Mesothelial cell of epicardium (in vitro differentiated cells): ENCODE measurements at regions not wholly inside any gene's neighbourhood (a gene's known extent, or its start where the extent isn't known, plus 50 kb on each side); places are given as distances from the start of the nearest gene placed in this dataset.
A peak's percentile ranks its signal among the peaks of the same experiment; 100 is the strongest.

Source experiments
- DNase-seq, 2 experiments: peaks; one replicate each; pipeline ENCODE4 v3.0.0; 2021; ENCODE audit warnings: low spot score in 2 of 2; ENCODE audit not compliant: unreplicated experiment in 2 of 2
- H3K27ac Mint-ChIP-seq: 2 replicates; pipeline ENCODE4 v1.8.0; 2021; ENCODE audit warnings: mixed read lengths
- H3K27me3 Mint-ChIP-seq: 2 replicates; pipeline ENCODE4 v1.8.0; 2021; ENCODE audit warnings: low read depth, mixed read lengths
- H3K36me3 Mint-ChIP-seq: 2 replicates; pipeline ENCODE4 v1.8.0; 2021; ENCODE audit warnings: mixed read lengths
- H3K4me1 Mint-ChIP-seq: 2 replicates; pipeline ENCODE4 v1.8.0; 2021; ENCODE audit warnings: mixed read lengths
- H3K4me3 Mint-ChIP-seq: 2 replicates; pipeline ENCODE4 v1.8.0; 2021; ENCODE audit warnings: mild to moderate bottlenecking, moderate library complexity, mixed read lengths
- H3K9me3 Mint-ChIP-seq: 2 replicates; pipeline ENCODE4 v1.8.0; 2021; ENCODE audit warnings: mixed read lengths
- TF ChIP-seq, protein P1 (sequence below): fragments of 200-600 bp; sonication (generic); IDR thresholded peaks from one replicate; pipeline ENCODE4 v1.5.0; 2021; ENCODE audit warnings: antibody characterized with exemption; ENCODE audit not compliant: unreplicated experiment

DNA sequence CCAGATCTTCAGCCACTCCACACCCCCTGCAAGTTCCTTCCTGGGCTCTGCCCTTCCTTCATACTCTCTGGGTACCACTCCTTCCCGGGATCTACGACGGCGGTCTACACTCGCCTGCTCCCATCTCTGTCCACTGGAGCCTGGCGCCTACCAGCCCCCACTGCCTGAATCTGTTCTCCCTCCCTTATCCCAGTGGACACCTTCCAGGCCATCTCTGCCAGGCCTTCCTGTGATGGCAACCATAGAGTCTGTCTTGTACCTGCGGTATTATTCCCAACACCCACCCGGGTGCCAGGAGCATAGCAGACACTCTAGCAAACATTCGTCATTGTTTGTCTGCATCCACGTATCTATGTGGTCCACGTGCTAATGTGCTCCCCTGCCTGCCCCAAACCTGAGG is 140.9 kb downstream of the ZFP36L2 start:
- peak overlapping the region; percentile 99 for H3K27ac Mint-ChIP-seq
- no peaks in the 10 kb centered on the region for H3K27me3 Mint-ChIP-seq
- peaks cover 10% of the 10 kb centered on the region for H3K9me3 Mint-ChIP-seq
- H3K36me3 Mint-ChIP-seq: peaks cover 7% of the 10 kb centered on the region
- DNase-seq: no peak
- H3K4me3 Mint-ChIP-seq: no peak overlapping the region
- TF ChIP-seq, protein P1, sequence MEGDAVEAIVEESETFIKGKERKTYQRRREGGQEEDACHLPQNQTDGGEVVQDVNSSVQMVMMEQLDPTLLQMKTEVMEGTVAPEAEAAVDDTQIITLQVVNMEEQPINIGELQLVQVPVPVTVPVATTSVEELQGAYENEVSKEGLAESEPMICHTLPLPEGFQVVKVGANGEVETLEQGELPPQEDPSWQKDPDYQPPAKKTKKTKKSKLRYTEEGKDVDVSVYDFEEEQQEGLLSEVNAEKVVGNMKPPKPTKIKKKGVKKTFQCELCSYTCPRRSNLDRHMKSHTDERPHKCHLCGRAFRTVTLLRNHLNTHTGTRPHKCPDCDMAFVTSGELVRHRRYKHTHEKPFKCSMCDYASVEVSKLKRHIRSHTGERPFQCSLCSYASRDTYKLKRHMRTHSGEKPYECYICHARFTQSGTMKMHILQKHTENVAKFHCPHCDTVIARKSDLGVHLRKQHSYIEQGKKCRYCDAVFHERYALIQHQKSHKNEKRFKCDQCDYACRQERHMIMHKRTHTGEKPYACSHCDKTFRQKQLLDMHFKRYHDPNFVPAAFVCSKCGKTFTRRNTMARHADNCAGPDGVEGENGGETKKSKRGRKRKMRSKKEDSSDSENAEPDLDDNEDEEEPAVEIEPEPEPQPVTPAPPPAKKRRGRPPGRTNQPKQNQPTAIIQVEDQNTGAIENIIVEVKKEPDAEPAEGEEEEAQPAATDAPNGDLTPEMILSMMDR: no peak
- peaks cover 64% of the 10 kb centered on the region for H3K4me1 Mint-ChIP-seq

DNA sequence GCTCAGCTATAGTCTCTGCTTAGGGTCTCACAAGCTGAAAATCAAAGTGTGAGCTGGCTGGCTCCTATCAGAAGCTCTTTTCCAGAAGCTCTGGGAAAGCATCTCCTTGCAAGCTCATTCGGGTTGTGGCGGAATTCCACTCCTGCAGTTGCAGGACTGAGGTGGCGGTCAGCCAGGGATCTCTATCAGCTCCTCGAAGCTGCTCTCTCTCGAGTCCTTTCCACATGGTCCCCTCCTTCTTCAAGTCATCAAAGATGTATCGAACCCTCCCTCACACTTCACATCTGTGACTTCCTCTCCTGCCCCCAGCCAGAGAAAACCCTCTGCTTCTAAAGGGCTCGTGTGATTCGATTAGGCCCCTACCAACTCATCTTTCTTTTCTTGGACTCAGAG is 141.7 kb downstream of the ZFP36L2 start:
- Mint-ChIP-seq H3K36me3 (peaks cover 2% of the 10 kb centered on the region), H3K27me3 (no peaks in the 10 kb centered on the region), H3K9me3 (peaks cover 2% of the 10 kb centered on the region), H3K27ac (peak overlapping the region; percentile 99), H3K4me1 (peaks cover 68% of the 10 kb centered on the region), H3K4me3 (no peak overlapping the region)
- DNase-seq: peak in 1 of 2 experiments; percentile 57
- TF ChIP-seq, protein P1: no peak

DNA sequence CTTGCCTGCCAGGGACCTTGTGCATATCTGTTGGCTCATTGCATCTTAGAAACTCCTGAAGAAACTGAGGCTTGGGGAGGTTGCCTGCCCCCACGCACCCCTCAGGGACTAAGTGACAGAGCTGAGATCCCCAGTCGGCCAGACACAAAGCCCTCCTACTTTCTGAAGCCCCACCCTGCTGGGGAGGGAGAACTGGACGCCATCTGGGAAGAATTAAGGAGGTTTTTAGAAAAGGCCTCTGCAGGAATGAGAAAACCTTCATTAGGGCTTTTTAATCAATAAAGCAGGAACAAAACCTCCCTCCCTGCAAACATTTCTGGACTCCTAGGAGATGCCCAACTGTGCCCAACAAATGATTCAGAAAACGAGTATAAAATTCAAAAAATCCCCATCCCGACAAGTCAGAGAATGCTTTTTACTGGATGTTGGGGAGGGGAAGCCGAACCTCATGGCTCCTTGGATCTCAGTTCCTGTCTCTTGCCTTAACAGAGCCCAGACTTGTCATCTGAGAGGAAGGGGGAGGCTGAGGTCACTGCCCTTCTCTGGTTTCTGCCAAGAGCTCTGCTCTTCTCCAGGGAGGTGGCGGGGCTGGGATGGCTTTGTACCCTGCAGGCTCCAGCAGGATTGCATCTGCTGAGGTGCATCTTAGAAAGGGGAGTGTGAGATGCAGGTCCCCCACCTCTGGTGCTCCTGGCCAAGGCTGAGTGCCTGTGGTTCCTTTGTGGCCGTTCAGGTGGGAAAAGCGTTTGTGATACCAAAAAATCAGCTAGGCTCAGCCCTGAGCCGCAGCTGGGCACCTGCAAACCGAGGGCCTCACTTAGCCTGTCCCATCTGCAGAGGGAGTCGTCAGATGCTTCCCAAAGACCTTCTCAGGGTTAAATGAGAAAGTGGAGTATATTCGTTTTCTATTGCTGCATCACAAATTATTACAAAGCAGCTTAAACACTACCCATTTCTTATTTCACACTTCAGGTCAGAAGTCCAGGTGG is 142.4 kb downstream of the ZFP36L2 start:
- H3K4me3 Mint-ChIP-seq: no peak overlapping the region
- peaks cover 68% of the 10 kb centered on the region for H3K4me1 Mint-ChIP-seq
- no peaks in the 10 kb centered on the region for H3K27me3 Mint-ChIP-seq
- H3K9me3 Mint-ChIP-seq: no peaks in the 10 kb centered on the region
- H3K36me3 Mint-ChIP-seq: no peaks in the 10 kb centered on the region
- TF ChIP-seq, protein P1: no peak
- DNase-seq: no peak
- peak overlapping the region; percentile 99 for H3K27ac Mint-ChIP-seq

DNA sequence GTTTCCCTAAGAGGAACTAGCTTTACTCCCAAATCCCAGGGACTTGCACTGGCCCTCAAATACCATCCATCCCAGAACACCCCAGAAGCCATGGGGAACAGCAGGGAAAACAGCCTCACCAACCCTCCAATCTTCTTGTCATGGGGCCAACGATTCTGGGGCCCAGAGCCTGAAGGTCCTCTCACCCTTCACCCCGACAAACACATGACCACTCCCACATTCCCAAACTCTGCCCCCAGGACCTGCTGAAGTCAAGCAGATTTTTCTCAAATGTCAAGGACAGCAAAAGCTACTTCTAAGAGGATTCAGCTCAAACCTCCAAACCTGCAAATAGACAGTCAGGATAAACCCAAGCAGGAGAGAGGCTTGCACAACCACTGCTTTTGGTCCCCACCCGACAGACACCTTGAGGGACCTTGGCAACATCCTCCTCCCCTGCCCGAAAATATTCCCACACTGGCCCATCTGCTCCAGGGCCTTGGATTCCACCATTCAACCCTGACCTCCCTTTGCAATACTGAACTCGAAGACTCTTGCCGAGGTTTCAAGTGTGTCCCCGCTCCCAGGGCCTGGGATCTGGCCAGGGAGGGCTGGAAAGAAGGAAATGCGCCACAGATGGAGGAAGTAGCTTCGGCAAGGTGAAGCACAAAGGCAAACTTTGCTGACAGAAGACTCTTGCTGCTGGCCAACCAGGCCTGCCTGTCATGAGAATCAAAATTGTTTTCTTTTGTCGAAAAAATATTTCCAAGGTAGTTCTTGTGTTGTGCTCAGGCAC is 143.3 kb downstream of the ZFP36L2 start:
- H3K4me3 Mint-ChIP-seq: no peak overlapping the region
- no peak for DNase-seq
- no peaks in the 10 kb centered on the region for H3K36me3 Mint-ChIP-seq
- peak overlapping the region; percentile 99 for H3K27ac Mint-ChIP-seq
- TF ChIP-seq, protein P1: no peak
- no peaks in the 10 kb centered on the region for H3K9me3 Mint-ChIP-seq
- H3K27me3 Mint-ChIP-seq: no peaks in the 10 kb centered on the region
- H3K4me1 Mint-ChIP-seq: peaks cover 68% of the 10 kb centered on the region

DNA sequence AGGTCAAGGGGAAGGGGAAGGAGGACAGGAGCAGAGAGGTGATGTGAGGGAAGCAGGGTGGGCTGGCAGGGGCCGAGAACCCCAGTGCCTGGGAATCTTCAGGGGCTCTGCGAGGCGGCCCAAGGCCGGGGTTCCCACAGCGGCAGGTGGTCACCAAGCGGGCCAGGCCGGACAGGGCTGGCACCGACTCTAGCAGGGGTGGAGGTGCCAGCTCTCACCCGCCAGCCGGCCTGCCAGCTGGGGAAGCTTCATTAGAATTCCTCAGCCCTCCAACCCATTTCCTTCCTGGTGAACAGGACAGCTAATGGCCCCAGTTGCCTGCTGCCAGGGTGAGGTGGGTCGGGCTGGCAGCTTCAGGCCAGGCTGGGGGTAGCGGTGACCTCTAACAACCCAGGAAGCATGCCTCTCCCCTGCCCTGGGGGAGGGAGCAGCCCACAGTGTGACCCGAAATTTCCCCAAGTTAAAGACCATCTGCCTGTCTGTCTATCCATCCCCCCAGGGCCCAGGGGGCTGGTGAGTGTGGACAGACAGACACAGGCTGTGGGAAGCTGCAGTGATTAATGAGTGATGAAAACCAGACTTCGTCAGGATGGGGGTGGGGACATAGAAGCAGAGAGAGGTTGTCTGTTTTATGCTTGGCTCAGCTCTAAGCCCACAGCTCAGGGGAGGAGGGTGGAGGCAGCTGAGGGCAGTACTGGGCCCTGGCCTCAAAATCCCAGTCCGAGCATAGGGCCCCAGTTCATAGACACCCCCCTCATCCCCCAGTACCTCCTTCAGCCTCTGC is 144.1 kb downstream of the ZFP36L2 start:
- DNase-seq: no peak
- peak overlapping the region; percentile 10 for H3K4me3 Mint-ChIP-seq
- peak overlapping the region; percentile 99 for H3K27ac Mint-ChIP-seq
- H3K4me1 Mint-ChIP-seq: peaks cover 70% of the 10 kb centered on the region
- H3K36me3 Mint-ChIP-seq: no peaks in the 10 kb centered on the region
- TF ChIP-seq, protein P1: no peak
- H3K9me3 Mint-ChIP-seq: no peaks in the 10 kb centered on the region
- H3K27me3 Mint-ChIP-seq: no peaks in the 10 kb centered on the region
